HG03175 (cell line): ENCODE measurements at regions not wholly inside any gene's neighbourhood (a gene's known extent, or its start where the extent isn't known, plus 50 kb on each side); places are given as distances from the start of the nearest gene placed in this dataset.

Source experiments
- ATAC-seq: cut with Tn5 transposase; IDR thresholded peaks from one replicate; pipeline ENCODE4 v1.9.1; 2021; ENCODE audit warnings: mild to moderate bottlenecking, moderate library complexity; ENCODE audit not compliant: unreplicated experiment

DNA sequence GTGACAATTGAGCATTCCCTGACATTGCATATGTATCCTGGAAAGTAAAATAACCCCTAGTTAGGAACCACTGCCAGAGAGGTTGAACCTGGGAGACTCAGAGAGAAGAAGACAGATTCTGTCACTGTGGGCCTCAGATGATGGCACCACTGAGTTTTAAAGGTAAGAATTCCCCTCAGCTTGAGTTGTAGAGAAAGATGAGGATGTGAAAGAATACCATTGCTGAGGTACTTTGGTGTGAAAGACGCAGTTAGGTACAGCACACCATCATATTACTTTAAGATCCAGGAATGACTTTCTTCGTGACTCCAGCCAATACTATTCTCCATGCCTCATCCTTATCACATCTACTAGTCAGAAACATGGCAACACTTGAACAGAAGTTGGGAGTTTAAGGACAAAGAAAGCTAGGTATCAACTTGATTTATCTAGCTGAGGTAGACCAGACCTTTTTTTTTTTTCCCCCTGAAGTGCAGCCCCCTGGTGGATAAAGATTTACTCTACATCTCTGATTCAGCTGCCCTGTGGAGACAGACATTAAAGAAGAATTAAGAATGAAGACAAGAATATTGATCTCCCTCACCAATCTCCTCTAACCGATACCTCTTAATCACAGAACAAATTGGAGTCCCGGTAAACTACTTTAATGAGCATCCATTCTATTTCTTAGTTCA lies 630.5 kb upstream of the FANCL start:
- no peak for ATAC-seq

- peak; percentile 66 for ATAC-seq
Observed at GRCh38 chr2:58870704-58871103, 629.6 kb upstream of the FANCL start.

GRCh38 chr2:58866946-58867345 lies 625.8 kb upstream of the FANCL start:
- ATAC-seq = no peak

- no peak for ATAC-seq
Observed at GRCh38 chr2:58866527-58866926, 625.4 kb upstream of the FANCL start.

DNA sequence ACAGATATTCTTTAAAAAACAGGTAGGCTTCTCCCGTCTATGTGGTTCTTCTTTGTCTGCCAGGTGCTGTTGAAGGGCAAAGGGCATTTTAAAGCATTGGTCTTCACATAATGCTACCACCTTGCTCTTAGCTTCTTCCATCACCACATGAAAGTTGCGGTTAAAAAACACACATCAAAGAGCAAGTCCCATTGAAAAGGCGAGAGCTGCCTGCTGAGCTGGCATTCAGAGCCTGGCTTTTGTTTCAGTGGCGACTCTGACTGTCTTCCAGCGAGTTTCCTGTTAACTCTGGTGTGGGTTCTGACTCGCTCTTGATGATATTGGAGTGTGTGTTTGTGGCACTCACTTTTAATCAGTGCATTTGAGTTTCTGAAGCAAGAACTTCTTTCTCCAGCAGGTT lies 624.9 kb upstream of the FANCL start:
- no peak for ATAC-seq

GRCh38 chr2:58865436-58865835 lies 624.3 kb upstream of the FANCL start:
- ATAC-seq = no peak

DNA sequence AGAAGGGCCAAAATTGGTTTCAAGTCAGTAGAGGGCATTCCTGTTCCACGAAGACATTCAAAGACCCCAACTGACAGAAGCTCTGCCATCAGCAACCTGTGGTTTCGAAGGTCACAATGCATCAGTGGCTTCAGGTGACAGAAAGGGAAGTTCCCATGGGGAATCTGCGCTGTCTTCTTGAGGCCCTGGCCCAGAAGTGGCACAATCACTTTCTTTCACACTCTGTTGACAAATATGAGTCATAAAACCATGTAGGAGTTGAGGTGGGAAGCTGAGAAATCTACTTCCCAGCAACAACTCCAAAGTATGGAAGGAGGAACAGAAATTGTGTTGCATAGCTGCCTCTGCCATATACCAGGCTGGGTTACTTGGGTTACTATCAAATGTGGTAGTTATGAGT lies 621.1 kb upstream of the FANCL start:
- peak; percentile 55 for ATAC-seq

GRCh38 chr2:58860586-58860985 lies 619.5 kb upstream of the FANCL start:
- no peak for ATAC-seq

DNA sequence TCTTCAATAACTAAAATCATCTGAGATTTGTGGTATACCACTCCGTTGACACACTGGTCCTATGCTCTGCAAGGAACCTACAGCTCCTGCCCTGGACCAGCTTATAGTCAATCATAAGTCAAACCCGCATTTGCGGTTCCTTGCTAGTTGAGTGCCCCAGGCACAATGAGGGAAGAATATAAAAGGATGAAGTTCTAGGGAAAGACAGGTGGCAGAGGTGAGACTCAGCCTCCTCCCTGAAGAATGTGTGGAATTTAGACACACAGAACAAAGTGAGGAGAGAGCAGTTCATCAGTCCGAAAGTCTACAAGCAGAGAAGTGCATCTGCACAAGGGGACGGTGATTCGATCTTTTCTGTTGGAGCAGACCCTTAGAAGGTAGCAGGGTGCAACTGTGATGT lies 615.0 kb upstream of the FANCL start:
- no peak for ATAC-seq

GRCh38 chr2:58853420-58853819 lies 612.3 kb upstream of the FANCL start:
- ATAC-seq = no peak

DNA sequence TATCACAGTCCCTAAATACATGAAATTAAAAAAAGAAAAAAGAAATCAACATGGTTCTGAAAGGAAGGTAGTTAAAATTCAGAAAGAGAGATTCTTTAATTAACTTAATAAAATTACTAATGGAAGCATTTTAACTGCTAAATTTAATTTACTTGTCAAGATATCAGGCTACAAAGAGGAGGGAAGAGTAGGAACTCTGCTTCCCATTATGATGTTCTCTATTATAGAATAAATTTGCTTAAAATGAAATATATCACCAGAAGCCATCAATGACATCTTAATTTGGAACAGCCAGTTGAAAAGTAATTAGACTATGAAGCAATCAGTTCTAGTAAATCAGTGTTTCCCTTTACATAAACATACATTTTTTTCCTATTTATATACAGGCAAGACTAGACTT lies 611.8 kb upstream of the FANCL start:
- ATAC-seq = no peak

- no peak for ATAC-seq
Observed at GRCh38 chr2:58852243-58852642, 611.1 kb upstream of the FANCL start.

DNA sequence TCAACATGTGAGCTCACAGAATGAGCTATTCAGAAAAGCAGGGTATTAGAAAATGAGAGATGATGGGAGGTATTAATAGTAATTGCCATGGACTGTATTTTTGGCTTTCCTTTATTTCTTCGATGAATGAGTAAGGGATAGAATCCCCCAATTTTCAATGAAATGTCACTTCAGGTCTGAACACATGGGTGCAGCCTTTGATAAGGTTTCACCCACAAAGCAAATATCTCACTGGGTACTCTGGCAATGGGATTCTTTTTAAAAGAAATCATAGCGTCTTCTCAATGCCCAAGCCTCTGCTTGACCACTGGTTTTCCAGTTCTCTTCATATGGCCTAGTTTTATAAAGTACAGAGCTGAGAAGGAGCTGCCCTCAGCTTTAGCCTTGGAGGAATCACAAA lies 610.5 kb upstream of the FANCL start:
- ATAC-seq = no peak

DNA sequence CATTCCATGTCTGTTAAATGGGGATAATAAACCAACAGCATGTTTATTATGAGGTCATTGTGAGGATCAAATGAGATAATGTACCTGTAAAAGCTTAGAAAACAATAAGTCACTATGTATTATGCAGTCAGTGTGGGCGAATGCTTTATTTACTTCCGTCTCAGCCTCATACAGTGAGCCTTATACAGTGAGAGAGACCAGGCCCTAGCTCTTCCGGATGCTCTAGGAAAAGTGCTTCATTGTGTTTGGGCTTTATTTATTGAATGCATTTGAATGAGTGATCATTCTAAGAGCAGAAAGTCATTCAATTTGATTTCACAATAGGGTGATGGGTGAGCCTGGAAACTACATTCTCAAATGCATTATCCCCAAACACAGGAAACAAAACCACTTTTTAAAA lies 603.9 kb upstream of the FANCL start:
- ATAC-seq = no peak

DNA sequence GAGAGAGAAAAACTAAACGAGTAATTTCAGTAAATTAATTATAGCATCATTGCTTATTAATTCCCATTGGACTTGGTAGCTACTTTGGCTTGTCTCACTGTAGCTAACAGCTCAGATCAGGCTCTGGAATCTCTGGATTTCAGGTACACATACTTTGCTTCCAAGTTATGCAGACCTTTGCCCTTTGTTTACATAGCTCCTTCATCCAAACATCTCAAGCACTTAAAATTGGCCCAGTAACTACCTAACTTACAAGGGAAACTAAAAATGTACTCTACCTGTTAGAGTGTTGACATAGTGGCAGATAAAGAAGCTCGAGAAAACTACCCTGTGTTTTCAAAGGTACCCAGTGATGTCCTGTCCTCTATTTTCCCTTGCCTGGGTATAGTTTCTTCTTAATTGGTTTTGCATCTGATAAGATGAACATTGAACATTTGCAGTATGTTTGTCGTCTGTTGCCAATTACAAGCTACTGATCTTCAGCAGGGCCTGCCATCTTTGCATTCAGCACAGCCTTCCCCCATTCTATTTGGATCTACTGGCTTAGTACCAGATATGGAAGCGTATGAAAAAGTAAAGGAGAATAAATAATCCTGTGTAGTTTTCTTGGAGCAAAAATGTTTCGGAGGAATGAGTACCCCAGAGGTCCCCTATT lies 601.5 kb upstream of the FANCL start:
- ATAC-seq = no peak

GRCh38 chr2:58834404-58834803 lies 593.3 kb upstream of the FANCL start:
- no peak for ATAC-seq

DNA sequence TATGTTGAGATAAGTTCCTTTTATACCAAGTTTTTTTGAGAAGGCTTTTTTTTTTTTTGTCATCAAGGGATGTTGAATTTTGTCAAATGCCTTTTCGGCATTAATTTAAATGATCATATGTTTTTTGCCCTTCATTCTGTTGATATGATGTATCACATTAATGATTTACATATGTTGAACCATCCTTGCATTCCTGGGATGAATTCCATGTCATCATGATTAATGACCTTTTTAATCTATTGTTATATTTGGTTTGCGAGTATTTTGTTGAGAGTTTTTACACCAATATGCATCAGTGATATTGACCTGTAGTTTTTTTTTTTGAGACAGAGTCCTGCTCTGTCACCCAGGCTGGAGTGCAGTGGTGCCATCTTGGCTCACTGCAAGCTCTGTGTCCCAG lies 585.7 kb upstream of the FANCL start:
- no peak for ATAC-seq

DNA sequence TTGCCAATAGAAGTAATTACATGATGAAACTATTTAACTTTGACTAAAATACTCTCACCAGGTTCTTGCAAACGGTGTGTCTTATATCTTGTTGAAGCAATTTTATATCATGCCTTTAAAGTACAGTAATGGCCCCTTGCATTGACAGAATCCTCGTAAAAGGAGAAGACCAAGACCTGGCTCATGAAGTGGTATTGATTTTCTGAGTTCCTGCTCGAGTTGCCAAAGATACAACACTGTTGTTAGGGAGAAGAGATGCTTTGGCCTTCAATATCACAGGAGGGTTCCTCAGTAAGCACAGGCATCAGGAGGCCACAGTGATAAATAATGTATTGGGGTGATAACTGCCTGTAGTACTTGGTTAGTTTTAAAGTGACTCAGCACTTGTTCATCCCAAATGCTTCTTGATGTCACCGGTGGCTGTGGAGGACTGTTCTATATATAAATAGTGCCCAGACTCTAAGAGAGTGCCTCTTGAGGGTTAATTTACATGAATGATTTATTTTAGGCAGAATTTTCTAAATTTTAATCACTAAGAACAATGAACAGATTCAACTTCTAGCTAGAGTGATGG lies 571.7 kb upstream of the FANCL start:
- no peak for ATAC-seq

DNA sequence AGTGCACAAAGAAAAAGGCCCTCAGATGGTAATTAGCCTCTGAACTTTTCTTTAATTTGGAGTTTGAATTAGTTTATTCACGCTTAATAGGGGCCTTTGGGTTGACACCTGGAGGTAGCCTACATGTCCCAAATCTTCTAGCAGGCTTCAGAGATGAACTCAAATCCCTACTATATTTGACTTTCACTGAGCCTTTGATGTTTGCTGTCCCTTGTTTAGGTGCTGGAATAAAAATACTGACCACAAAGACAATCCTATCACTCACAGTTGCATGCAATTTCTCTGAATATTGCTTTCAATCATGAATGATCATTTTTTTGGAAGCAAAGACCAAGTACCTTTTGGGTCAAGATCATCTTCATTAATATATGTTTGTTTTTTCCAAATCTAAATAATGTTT lies 564.0 kb upstream of the FANCL start:
- no peak for ATAC-seq

GRCh38 chr2:58803192-58803591 lies 562.1 kb upstream of the FANCL start:
- no peak for ATAC-seq

GRCh38 chr2:58800881-58801280 lies 559.8 kb upstream of the FANCL start:
- ATAC-seq = no peak

GRCh38 chr2:58798676-58799208 lies 557.6 kb upstream of the FANCL start:
- ATAC-seq = no peak
